Suppressor macrophage (primary cell): ENCODE measurements at regions not wholly inside any gene's neighbourhood (a gene's known extent, or its start where the extent isn't known, plus 50 kb on each side); places are given as distances from the start of the nearest gene placed in this dataset.
"Not testable (repeated sequence)": the region's sequence is repeated elsewhere in the genome, so short reads cannot be mapped to it uniquely, and the experiment has no call there.

Experiments
- DNase-seq, 4 experiments: peaks; one replicate each; pipeline ENCODE4 v3.0.0-alpha.2; 2020 to 2022

DNA sequence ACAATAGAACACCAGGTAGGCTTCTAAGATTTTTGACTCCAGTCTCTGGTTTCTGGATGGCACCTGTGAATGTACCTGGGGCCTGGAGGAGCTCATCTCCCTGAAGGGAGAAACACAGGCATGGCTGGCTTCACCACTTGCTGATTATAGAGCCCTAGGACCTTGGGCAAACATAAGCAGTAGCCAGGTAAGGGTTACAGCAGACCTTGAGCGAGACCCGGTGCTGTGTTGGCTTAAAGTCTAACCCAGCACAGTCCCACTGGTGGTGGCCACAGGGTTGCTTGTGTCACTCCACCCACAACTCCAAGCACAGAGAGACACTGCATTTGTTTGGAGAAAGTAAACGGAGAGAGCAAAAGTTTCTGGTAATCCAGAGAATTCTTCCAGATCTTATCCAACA lies 104.7 kb upstream of the SPOPL start:
- DNase-seq = no peak

GRCh38 chr2:138403431-138403927 lies 98.1 kb upstream of the SPOPL start:
- DNase-seq = no peak

DNA sequence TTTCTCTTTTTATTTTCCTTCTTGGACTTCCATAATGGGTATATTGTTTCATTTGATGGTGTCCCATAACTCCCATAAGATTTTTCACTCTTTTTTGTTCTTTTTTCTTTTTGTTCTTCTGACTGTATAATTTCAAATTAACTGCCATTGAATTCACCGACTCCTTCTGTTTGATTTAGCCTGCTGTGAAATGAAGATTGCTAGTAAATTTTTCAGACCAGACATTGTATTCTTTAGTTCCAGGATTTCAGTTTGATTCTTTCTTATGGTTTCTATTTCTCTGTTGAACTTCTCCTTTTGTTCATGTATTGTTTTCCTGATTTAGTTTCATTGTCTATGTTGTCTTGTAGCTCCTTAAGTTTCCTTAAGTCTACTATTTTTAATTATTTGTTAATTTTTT lies 87.6 kb upstream of the SPOPL start:
- DNase-seq = no peak

- no peak for DNase-seq
Observed at GRCh38 chr2:138415985-138416384, 85.6 kb upstream of the SPOPL start.

DNA sequence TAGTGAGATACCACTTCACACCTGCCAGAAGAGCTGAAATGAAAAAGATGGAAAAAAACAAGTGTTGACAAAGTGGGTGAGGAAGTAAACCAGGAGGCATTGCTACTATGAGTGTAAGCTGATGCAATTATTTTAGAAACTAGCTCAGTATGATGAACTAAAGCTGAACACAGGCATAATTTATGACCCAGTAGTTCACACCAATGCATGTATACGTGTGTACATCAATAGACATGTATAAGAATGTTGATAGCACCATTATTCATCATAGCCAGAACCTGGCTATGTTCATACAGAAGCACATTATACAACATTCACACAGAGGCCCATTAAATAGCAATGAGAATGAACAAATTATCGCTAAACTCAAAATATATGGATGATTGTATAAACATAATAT lies 83.1 kb upstream of the SPOPL start:
- no peak for DNase-seq

DNA sequence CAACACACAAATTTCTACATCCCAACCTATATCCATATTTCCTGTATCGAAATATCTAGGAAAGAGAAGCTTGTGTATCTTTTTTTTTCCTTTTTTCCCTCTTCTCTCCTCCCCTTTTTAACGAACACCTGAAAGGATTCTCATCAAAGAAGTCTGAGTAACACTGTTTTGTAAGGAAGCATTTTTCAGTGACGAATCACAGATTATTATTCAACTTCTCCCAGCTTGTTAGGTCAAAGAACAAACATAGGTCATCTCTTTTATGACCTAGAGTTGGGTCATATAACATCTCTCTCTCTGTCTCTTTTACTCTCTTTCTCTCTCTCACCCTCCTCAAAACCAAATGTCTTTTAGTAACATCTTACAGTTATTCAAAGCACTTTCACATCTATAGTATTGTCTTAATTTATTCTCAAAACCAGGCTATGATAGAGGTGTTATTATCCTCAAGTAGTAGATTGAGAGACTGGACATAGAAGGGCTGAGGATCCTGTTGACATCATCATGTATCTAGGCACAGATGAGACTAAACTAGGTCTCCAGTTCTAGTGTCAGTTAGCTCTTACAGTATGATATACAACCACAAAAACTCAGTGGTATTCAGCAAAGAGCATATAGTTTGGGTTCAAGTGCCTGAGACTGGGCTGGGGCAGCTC lies 80.1 kb upstream of the SPOPL start:
- DNase-seq = no peak

- DNase-seq = peak in 1 of 4 experiments; percentile 5
Observed at GRCh38 chr2:138421971-138422335, 79.6 kb upstream of the SPOPL start.

DNA sequence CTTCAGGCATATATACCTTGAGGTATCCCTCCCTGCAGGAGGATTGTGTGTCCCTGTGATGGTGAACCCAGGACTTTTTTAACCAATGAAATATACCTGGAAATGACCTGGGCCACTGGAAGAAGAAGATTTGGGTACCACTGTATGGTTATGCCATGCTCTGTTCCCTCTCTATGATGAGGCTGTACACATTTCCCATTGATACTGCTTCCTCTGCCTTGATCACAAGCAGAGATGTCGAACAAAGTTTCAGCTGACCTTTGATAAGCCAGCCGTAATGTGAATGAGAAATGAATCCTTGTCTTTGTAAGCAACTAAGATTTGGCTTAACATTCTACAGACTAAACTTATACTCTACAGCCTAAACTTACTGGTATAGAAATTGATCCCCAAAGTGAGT lies 78.4 kb upstream of the SPOPL start:
- no peak for DNase-seq

DNA sequence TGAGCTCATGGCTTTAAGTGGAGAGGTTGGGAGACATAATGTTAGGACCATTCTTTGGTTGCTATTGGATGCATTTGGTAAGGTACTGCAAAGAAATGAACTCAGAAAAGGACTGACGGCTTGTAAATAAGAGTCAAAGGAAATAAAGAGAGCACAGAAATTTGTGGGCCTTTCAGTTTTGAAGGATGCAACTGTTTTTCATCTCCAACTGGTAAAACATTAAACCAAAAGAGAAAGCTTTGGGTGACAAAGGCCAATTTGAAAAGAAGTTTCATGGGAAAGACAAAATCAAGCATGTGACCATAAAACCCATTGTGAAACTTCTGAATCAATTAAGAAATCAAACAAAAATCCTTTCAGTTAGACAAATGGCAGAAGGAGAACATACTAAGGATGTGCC lies 77.8 kb upstream of the SPOPL start:
- DNase-seq = no peak

DNA sequence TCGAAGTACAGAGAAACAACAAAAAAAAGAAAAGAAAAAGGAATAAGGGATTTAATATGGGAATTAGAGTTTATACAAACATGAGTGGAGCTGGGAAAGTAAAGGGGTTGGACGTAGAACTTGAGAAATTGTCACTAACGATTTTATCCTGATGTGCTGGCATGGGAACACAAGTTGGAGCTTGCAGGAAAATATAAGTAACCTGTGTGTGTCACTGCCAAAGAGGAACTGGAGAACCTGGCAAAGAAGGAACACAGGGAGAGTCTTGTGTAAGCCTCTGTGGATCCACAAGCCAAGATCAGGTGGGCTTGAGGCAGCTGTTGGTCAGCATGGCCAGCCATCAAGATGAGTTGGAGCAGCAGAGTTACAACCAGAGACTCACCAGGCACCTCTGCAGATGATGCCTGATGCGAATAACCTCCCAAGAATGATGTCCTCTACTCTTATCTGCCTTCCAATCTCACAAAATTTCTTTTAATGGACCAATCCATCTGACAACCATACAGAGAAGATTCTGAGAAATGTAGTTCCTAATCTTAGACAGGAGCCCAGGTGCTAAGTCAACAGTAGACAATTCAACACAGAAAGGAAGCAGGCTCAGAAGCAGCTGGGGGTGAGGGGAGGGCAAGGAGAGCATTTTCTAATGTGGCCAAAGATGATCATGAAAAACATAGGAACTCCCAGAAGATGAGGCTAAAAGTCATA lies 77.0 kb upstream of the SPOPL start:
- no peak for DNase-seq

GRCh38 chr2:138426116-138426515 lies 75.5 kb upstream of the SPOPL start:
- not testable (repeated sequence) for DNase-seq

- no peak for DNase-seq
Observed at GRCh38 chr2:138428710-138429440, 72.7 kb upstream of the SPOPL start.

DNA sequence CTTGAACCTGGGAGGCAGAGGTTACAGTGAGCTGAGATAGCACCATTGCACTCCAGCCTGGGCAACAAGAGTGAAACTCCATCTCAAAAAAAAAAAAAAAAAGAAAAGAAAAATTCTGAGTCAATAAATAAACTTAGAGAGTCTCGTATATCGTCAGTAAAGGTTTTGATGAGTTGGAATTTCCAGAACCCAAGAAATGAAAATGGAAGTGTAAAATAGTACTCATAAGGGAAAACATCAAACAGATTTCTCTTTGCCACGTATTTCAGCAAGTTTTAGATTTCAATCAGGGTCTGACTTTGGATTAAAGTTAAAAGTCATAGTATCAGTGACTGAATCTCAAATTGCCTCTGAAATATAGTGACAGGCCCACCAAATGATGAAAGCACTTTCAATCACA lies 71.4 kb upstream of the SPOPL start:
- DNase-seq = no peak

GRCh38 chr2:138432971-138433370 lies 68.6 kb upstream of the SPOPL start:
- peak in 1 of 4 experiments; percentile 5 for DNase-seq

- no peak for DNase-seq
Observed at GRCh38 chr2:138433995-138434951, 67.3 kb upstream of the SPOPL start.

- DNase-seq = no peak
Observed at GRCh38 chr2:138435701-138436100, 65.9 kb upstream of the SPOPL start.

GRCh38 chr2:138439733-138440132 lies 61.8 kb upstream of the SPOPL start:
- no peak for DNase-seq

- DNase-seq = no peak
Observed at GRCh38 chr2:138440759-138441158, 60.8 kb upstream of the SPOPL start.

DNA sequence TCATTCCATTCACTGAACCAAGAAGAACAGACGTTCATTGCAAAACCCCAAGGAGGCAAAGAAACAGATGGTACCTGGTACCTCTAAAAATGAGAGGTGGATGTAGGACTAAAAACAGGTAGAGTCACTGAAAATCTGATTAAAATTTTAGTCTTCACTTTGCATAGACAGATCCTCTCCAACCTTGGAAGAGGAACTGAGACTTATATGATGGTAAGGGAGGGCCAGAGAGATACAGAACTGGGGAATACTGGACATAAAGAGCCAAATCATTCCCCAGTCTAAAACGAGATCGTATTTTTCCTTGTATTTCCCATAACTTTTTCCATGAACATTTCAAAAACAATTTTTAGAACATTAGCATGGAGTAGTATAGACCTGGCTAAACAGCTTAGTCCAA lies 59.7 kb upstream of the SPOPL start:
- no peak for DNase-seq

- no peak for DNase-seq
Observed at GRCh38 chr2:138444411-138444810, 57.2 kb upstream of the SPOPL start.

DNA sequence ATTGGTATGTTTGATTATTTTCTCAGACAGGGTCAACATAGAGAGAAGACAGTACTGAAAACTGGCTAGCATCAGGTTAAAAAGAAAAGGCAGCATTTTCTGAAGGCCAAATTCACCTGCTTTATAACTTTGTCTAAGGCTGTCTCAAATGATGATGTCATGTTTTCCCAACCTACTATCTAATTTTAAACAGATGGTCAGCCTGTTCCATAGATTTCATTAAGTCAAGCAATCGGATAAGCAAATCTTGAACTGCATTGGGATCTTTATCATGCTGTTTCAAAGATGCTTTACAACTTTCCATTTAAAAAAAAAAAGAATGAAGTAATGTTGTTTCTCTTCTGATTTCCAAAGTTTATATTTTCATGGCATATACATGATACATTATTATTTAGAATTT lies 56.3 kb upstream of the SPOPL start:
- DNase-seq = no peak

- DNase-seq = no peak
Observed at GRCh38 chr2:138446043-138446442, 55.5 kb upstream of the SPOPL start.
